Right cardiac atrium (tissue), 5 donors: ENCODE measurements at regions not wholly inside any gene's neighbourhood (a gene's known extent, or its start where the extent isn't known, plus 50 kb on each side); places are given as distances from the start of the nearest gene placed in this dataset.
"Not testable (repeated sequence)": the region's sequence is repeated elsewhere in the genome, so short reads cannot be mapped to it uniquely, and the experiment has no call there.

Source experiments
- ATAC-seq, 2 donors: fragments of 200-7000 bp; cut with Tn5 transposase; one replicate each; pipeline versions ENCODE4 v1.8.0 to v1.9.1; 2020; ENCODE audit warnings: moderate library complexity in 2 of 2, mild to moderate bottlenecking in 1 of 2
- DNase-seq, 3 donors: peaks; one replicate each; pipeline ENCODE4 v3.0.0-alpha.2; 2020
- H3K27ac ChIP-seq: one replicate; pipeline ENCODE4 v1.5.1; 2013; ENCODE audit warnings: mild to moderate bottlenecking, low read length, control low read depth, moderate library complexity
- H3K27me3 ChIP-seq: one replicate; pipeline ENCODE4 v1.6.1; 2013; ENCODE audit not compliant: control insufficient read depth, insufficient read depth
- H3K4me1 ChIP-seq: one replicate; pipeline ENCODE4 v1.6.1; 2013; ENCODE audit warnings: low read length; ENCODE audit not compliant: control insufficient read depth, insufficient read depth
- H3K4me3 ChIP-seq: one replicate; pipeline ENCODE4 v1.5.1; 2013; ENCODE audit warnings: low read length, control low read depth
- H3K9me3 ChIP-seq: one replicate; pipeline ENCODE4 v1.6.1; 2013; ENCODE audit warnings: low read length; ENCODE audit not compliant: control insufficient read depth
- WGBS: extraction: QIAGEN DNeasy Blood & Tissue Kit; methylation state at CpG from one replicate; pipeline ENCODE4 v1.1.7; 2013; 5-methylcytosine and 5-hydroxymethylcytosine counted together
- intact Hi-C, 4 donors: fragments of 100-400 bp; cut with DNase I; formaldehyde crosslinking; loops; one replicate each; pipeline versions ENCODE4 v1.11.0 to v1.14.0; 2022 to 2023
- donor health status: healthy with polysubstance abuse.
- donor health status: DM: no; HTN: yes; CAD: no.
- donor health status: DM: no; HTN: no; CAD: no.
- donor health status: DM: no; HTN: yes; CAD: no; lungs with severe emphysema.
- donor health status: DM: yes; HTN: yes; CAD: no.

DNA sequence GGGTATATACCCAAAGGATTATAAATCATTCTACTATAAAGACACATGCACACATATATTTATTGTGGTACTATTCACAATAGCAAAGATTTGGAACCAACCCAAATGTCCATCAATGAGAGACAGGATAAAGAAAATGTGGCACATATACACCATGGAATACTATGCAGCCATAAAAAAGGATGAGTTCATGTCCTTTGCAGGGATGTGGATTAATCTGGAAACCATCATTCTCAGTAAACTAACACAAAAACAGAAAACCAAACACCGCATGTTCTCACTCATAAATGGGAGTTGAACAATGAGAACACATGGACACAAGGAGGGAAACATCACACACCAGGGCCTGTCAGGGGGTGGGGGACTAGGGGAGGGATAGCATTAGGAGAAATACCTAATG lies 281.4 kb upstream of the TBX18 start:
- intact Hi-C loops, ATAC-seq, H3K9me3 ChIP-seq, DNase-seq, H3K4me1 ChIP-seq, H3K27ac ChIP-seq, H3K4me3 ChIP-seq, H3K27me3 ChIP-seq: not testable (repeated sequence)
- 98% methylated on average over 1 of the region's 1 CpG for whole genome bisulfite sequencing

DNA sequence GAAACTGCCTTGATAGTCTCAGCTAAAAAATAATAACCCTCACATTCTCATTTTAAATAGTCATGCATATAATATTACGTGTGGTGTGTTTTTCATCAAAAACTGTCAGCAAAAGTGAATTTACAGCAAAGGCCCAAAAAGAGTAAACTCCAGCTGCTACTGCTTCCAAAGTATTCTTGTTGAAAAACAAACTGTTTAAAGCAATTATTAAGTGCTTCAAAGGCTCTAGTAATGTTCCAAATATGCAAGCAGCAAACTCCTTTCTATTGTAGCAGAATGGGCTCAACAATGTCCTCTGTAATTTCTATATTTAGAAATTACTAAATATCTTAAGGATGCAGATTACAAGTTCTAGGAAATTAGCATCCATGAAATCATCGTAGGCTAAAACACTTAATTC lies 280.0 kb upstream of the TBX18 start:
- 48% methylated on average over 2 of the region's 2 CpGs for WGBS
- H3K4me3 ChIP-seq = no peak overlapping the region
- ATAC-seq = no peak
- H3K27me3 ChIP-seq = no peaks in the 10 kb centered on the region
- H3K4me1 ChIP-seq = no peaks in the 10 kb centered on the region
- no peaks in the 10 kb centered on the region for H3K9me3 ChIP-seq
- intact Hi-C loops = no loop called here
- H3K27ac ChIP-seq = no peak overlapping the region
- no peak for DNase-seq

DNA sequence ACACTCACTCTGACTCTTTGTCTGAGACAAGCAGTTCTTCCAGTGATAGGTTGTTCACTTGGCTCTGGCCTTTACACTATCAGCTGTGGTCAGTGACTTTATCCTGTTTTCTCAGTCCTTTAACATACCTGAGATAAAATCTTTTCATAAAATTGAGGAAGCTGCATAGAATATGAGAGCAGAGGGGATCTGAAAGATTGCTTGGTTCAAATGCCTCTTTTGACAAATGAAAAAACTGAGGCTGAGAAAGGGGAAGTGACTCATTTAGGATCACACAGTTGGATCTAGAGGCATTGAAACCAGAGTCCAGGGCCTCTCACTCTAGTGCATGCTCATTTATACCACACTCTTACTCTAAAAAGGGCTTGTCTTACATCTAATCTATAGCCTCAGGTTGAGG lies 277.0 kb upstream of the TBX18 start:
- no peak for ATAC-seq
- Histone ChIP-seq H3K4me1 (no peaks in the 10 kb centered on the region), H3K27me3 (no peaks in the 10 kb centered on the region), H3K27ac (no peak overlapping the region), H3K9me3 (no peaks in the 10 kb centered on the region), H3K4me3 (no peak overlapping the region)
- DNase-seq = no peak
- intact Hi-C loops = no loop called here

DNA sequence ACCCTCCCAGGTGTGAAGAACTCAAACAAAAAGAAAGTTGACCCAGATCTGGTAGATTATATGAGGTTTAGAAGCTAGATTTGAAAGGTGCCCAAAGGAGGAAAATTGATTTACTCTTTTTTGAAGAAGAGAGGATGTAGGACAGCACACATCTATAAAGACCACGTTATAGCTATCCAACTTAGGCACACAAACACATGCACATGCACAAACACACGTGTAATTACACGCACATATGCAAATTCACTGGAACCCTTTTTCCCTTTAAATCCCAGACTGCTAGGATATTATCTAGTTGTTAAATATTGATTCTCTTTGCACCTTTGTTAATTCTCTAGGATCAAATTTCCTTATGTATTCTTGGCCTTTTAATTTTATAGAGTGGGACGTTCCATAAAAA lies 272.8 kb upstream of the TBX18 start:
- H3K27ac ChIP-seq = no peak overlapping the region
- intact Hi-C loops = no loop called here
- peaks cover 2% of the 10 kb centered on the region for H3K9me3 ChIP-seq
- no peak for DNase-seq
- no peaks in the 10 kb centered on the region for H3K27me3 ChIP-seq
- no peak for ATAC-seq
- H3K4me3 ChIP-seq = no peak overlapping the region
- H3K4me1 ChIP-seq = no peaks in the 10 kb centered on the region
- 78% methylated on average over 4 of the region's 4 CpGs for WGBS

DNA sequence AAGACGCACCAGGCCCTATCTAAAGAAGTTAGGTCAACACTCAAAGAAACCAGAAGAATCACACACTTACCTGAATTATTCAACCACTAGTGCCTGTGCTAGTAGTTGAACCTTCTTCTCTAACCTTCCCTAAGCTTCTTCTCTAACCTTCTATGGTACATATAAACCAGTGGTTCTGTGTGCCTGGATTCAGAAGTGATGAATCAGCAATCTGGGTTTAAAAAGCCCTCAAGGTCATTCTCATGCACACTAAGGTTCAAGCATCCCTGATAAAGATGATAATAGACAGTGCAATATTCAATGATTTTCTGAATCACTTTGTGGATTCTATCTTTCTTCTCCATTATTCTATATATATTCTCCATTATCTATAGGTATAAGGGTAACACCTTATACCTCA lies 271.4 kb upstream of the TBX18 start:
- H3K9me3 ChIP-seq = peaks cover 2% of the 10 kb centered on the region
- 79% methylated on average over 1 of the region's 1 CpG for WGBS

DNA sequence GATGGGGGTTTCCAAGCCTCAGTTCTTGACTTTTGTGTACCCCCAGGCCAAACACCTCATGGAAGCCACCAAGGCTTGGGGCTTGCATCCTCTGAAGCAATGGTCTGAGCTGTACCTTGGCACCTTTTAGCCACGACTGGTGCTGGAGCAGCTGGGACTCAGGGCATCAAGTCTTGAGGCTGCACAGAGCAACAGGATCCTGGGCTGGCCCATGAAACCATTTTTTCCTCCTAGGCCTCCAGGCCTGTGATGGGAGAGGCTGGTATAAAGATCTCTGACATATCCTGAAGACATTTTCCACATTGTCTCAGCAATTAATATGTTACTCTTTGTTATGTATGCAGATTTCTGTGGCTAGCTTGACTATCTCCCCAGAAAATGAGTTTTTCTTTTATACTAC lies 269.1 kb upstream of the TBX18 start:
- intact Hi-C loops = no loop called here
- Histone ChIP-seq H3K4me1 (no peaks in the 10 kb centered on the region), H3K27ac (no peak overlapping the region), H3K27me3 (no peaks in the 10 kb centered on the region), H3K9me3 (peaks cover 2% of the 10 kb centered on the region), H3K4me3 (no peak overlapping the region)
- DNase-seq = no peak
- WGBS = 48% methylated on average over 1 of the region's 1 CpG
- ATAC-seq = no peak

More for the DNA sequence above, 271.4 kb upstream of the TBX18 start:
- Histone ChIP-seq H3K27ac (no peak overlapping the region), H3K4me1 (no peaks in the 10 kb centered on the region), H3K27me3 (no peaks in the 10 kb centered on the region), H3K4me3 (no peak overlapping the region)
- intact Hi-C loops = no loop called here
- ATAC-seq (no peak), DNase-seq (no peak)

DNA sequence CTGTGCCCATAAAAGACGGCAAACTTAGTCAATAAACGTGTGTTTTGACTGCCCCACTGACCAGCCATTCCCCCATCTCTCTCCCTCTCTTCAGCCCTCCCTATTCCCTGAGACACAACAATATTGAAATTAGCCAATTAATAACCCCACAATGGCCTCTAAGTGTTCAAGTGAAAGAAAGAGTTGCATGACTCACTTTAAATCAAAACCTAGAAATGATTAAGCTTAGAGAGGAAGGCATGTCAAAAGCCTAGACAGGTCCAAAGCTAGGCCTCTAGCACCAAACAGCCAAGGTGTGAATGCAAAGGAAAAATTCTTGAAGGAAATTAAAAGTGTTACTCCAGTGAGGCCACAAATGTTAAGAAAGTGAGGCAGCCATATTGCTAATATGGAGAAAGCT lies 261.6 kb upstream of the TBX18 start:
- H3K9me3 ChIP-seq = no peaks in the 10 kb centered on the region
- 63% methylated on average over 2 of the region's 2 CpGs for WGBS
- no peak overlapping the region for H3K4me3 ChIP-seq
- no peak for DNase-seq
- ATAC-seq = no peak
- intact Hi-C loops = no loop called here
- H3K27ac ChIP-seq = no peak overlapping the region
- H3K27me3 ChIP-seq = no peaks in the 10 kb centered on the region
- no peaks in the 10 kb centered on the region for H3K4me1 ChIP-seq

DNA sequence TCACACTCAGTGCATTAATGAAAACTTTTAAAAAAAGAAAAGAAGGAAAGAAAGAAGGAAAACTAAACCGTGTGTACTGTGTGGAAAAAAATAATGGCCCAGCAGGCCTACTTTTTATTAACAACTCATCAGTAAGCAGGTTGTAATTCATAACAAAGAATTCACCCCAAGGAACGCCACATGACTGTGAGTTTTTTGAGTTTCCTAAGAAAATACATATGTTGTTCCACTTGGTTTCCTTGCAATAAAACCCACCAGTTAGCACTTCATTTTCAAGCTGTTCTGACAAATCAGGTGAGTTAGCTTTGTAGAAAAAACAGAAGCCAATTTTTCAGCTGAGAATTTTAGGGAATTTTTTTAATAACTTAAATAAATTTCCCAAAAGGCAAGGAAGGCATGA lies 259.3 kb upstream of the TBX18 start:
- DNase-seq (no peak), ATAC-seq (no peak)
- no peaks in the 10 kb centered on the region for H3K4me1 ChIP-seq
- WGBS = 60% methylated on average over 2 of the region's 2 CpGs
- no peaks in the 10 kb centered on the region for H3K27me3 ChIP-seq
- no peak overlapping the region for H3K27ac ChIP-seq
- intact Hi-C loops = no loop called here
- H3K9me3 ChIP-seq = no peaks in the 10 kb centered on the region
- no peak overlapping the region for H3K4me3 ChIP-seq

DNA sequence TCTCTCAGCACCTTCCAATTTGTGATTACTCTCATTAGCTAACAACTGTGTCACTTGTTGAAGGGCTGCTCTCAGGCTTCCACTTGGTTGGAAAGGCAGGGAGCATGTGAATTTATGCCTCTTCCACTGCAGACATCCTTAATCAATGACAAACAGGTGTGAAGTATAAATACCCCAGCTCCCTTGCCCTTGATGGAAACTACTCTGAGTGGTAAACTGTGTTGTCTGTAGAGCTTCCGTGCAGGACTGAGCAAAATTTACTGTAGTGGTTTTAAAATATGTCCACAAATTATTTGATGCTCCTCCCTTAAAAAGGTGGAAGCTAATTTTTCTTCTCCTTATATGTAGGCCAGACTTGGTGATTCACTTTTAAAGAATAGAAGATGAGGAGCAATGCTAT lies 253.0 kb upstream of the TBX18 start:
- no peaks in the 10 kb centered on the region for H3K4me1 ChIP-seq
- H3K27me3 ChIP-seq = no peaks in the 10 kb centered on the region
- ATAC-seq (no peak), DNase-seq (no peak)
- intact Hi-C loops = no loop called here
- H3K27ac ChIP-seq = no peak overlapping the region
- H3K4me3 ChIP-seq = no peak overlapping the region
- WGBS = 90% methylated on average over 1 of the region's 1 CpG
- no peaks in the 10 kb centered on the region for H3K9me3 ChIP-seq

DNA sequence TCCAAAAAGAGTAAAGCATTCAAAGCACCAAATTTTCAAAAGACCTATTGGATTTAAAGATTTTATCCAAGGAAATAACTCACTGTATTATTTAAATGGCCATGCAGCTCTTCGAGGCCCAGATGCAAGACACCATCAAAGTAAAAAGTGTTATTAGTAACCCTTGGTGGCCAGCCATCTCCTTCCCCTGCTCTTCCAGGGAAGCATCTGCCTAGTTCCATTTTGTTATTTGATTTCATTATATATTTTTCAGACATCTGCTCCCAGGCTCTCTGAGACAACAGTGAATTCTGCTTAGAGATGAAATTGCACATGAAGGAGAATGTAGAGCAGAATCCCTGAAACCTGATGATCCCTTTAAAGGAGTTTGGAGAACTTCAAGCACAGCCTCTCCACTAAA lies 252.3 kb upstream of the TBX18 start:
- ATAC-seq = no peak
- no peak for DNase-seq
- Histone ChIP-seq H3K4me1 (no peaks in the 10 kb centered on the region), H3K9me3 (no peaks in the 10 kb centered on the region), H3K27me3 (no peaks in the 10 kb centered on the region), H3K4me3 (no peak overlapping the region), H3K27ac (no peak overlapping the region)
- intact Hi-C loops = no loop called here
- WGBS = 72% methylated on average over 1 of the region's 1 CpG

DNA sequence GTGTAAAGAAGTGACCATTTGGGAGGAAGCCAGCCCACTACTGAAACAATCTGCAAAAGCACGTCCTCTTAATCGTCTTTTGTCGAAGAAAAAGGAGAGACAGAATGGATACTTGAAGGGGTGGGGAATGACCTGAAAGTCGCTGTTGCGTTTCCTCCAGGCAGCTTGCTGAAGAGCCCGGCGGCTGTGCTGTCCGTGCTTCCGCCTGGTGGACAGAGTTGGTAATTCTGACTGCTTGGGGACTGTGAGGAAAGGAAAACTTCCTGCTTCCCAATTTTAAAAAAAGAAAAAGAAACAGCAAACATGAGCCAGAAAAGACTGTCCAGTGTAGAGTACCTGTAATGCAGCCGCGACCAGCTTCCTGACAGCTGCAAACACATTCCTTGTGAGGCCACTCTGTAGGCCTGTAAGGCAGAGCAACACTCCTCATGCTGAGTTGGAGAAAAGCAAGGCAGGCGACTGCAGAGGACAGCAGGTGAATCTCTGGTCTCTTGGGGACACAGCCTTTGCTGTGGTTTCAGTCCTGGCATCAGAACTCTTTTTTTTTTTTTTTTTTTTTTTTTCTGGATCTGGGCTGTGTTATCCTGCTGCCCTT lies 251.1 kb upstream of the TBX18 start:
- Histone ChIP-seq H3K4me3 (no peak overlapping the region), H3K9me3 (no peaks in the 10 kb centered on the region), H3K4me1 (no peaks in the 10 kb centered on the region), H3K27me3 (no peaks in the 10 kb centered on the region), H3K27ac (no peak overlapping the region)
- peak; percentile 88 to 89 for ATAC-seq
- WGBS = 8% methylated on average over 12 of the region's 12 CpGs
- intact Hi-C loops = no loop called here
- DNase-seq = peak; percentile 67 to 88 (median 79)

DNA sequence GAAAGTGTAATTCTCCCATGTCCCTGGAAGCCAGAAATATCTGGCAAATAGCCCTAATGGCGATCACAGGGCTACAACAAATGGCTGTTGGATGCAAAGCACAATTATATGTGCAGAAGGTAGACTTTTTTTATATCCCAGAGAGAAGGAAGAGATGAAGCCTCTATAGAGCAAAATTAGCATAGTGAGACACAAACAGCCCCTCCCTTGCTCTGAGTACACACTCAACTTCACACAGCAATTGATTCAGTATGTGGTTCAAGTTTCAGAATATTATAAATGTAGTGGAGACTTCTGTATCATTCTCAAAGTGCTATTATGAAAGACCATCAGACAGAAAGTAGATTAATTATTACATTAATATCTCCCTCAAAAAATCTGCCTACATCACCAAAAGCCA lies 246.5 kb upstream of the TBX18 start:
- Histone ChIP-seq H3K4me3 (no peak overlapping the region), H3K4me1 (no peaks in the 10 kb centered on the region), H3K9me3 (no peaks in the 10 kb centered on the region), H3K27me3 (no peaks in the 10 kb centered on the region), H3K27ac (no peak overlapping the region)
- no peak for ATAC-seq
- intact Hi-C loops = no loop called here
- WGBS = 53% methylated on average over 1 of the region's 1 CpG
- DNase-seq = no peak
